Stomach (tissue), 8 donors: ENCODE measurements at regions not wholly inside any gene's neighbourhood (a gene's known extent, or its start where the extent isn't known, plus 50 kb on each side); places are given as distances from the start of the nearest gene placed in this dataset.

Experiments used
- DNase-seq, 2 donors: peaks; one replicate each; pipeline versions ENCODE4 v3.0.0 to v3.0.0-alpha.2; 2013 to 2019
- H3K27ac ChIP-seq, 5 donors: fragments of 200-600 bp in 4 of 5; sonication (generic) in 4 of 5; one replicate each; pipeline ENCODE4 v1.5.1; 2013 to 2019; ENCODE audit warnings: mild to moderate bottlenecking in 1 of 5, moderate library complexity in 1 of 5
- H3K27me3 ChIP-seq, 3 donors: fragments of 200-600 bp; sonication (generic); one replicate each; pipeline ENCODE4 v1.5.1; 2017 to 2019; ENCODE audit warnings: mixed run types in 1 of 3
- H3K36me3 ChIP-seq, 4 donors: fragments of 200-600 bp; sonication (generic); 1 replicate in 3 of 4; 2 replicates in 1 of 4; pipeline ENCODE4 v1.5.1; 2016 to 2019
- H3K4me1 ChIP-seq, 4 donors: fragments of 200-600 bp; sonication (generic); one replicate each; pipeline ENCODE4 v1.5.1; 2016 to 2019
- H3K4me3 ChIP-seq, 4 donors: fragments of 200-600 bp; sonication (generic) in 3 of 4; one replicate each; pipeline ENCODE4 v1.5.1; 2016 to 2019; ENCODE audit warnings: mild to moderate bottlenecking in 1 of 4
- H3K9me3 ChIP-seq, 4 donors: fragments of 200-600 bp; sonication (generic); one replicate each; pipeline ENCODE4 v1.5.1; 2016 to 2019
- EP300 ChIP-seq: sonication (generic); formaldehyde crosslinking; IDR thresholded peaks from one replicate; pipeline ENCODE4 v1.6.1; 2017; ENCODE audit warnings: antibody characterized with exemption
- POLR2A ChIP-seq, 4 donors: fragments of 450-650 bp; IDR thresholded peaks; one replicate each; pipeline ENCODE4 v1.6.1; 2016; ENCODE audit warnings: antibody characterized with exemption in 4 of 4, control low read depth in 2 of 4, mild to moderate bottlenecking in 1 of 4, moderate library complexity in 1 of 4
- POLR2AphosphoS5 ChIP-seq, 3 donors: sonication (generic); formaldehyde crosslinking; IDR thresholded peaks; one replicate each; pipeline ENCODE4 v1.6.1; 2016; ENCODE audit warnings: antibody characterized with exemption in 3 of 3
- WGBS, 5 donors: extraction: QIAGEN DNeasy Blood & Tissue Kit in 3 of 5; methylation state at CpG; one replicate each; pipeline versions ENCODE4 v1.1.5 to v1.1.7; 2013 to 2018; 5-methylcytosine and 5-hydroxymethylcytosine counted together
- intact Hi-C: fragments of 100-400 bp; cut with DNase I; formaldehyde crosslinking; loops from one replicate; pipeline ENCODE4 v1.15.1; 2023; ENCODE audit warnings: low total_unique reads
- TF ChIP-seq, protein P1 (sequence below), 7 experiments: fragments of 450-650 bp in 4 of 7; fragments of 200-600 bp in 3 of 7; sonication (generic) in 3 of 7; IDR thresholded peaks; one replicate each; pipeline ENCODE4 v1.5.1; 2016 to 2019; ENCODE audit warnings: antibody characterized with exemption in 7 of 7, control low read depth in 2 of 7, mild to moderate bottlenecking in 1 of 7
- donor health status: healthy with polysubstance abuse.
- donor health status: Bipolar disorder and iron deficiency.
- donor health status: healthy.

DNA sequence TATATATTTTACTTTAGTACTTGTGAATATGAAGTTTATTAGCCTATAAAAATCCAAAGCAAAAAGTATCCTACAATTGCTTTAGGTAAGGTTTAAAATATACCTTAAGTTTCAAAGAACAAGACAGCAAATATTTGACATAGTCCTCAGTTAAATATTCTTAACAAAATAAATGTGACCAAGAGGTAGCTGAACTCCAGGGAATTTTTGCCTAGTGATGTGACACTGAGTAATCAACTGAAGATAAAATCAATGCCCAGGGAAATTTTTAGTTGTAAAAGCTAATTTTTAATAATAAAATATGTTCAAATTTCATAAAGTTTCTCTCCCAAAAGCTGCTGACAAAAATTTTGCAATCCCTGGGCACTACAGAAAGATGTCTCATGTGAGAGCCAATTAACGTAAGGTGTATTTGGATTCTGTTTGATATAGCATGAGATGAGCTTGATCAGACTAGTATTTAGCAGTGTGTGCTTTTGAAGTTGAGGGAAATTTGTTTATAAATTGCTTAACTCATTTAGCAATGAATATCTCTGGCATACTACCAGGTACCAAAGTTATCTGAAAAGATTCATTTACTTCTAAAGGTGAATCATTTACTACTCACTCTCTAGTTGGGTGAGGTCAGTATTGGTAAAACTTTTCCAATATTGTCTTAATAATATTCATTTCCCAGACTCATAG lies 80.2 kb upstream of the PALMD start:
- TF ChIP-seq POLR2AphosphoS5 (IDR thresholded peaks at IDR 0.05): no peak
- TF ChIP-seq, protein P1, sequence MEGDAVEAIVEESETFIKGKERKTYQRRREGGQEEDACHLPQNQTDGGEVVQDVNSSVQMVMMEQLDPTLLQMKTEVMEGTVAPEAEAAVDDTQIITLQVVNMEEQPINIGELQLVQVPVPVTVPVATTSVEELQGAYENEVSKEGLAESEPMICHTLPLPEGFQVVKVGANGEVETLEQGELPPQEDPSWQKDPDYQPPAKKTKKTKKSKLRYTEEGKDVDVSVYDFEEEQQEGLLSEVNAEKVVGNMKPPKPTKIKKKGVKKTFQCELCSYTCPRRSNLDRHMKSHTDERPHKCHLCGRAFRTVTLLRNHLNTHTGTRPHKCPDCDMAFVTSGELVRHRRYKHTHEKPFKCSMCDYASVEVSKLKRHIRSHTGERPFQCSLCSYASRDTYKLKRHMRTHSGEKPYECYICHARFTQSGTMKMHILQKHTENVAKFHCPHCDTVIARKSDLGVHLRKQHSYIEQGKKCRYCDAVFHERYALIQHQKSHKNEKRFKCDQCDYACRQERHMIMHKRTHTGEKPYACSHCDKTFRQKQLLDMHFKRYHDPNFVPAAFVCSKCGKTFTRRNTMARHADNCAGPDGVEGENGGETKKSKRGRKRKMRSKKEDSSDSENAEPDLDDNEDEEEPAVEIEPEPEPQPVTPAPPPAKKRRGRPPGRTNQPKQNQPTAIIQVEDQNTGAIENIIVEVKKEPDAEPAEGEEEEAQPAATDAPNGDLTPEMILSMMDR (IDR thresholded peaks at IDR 0.05): no peak
- TF ChIP-seq EP300: no peak
- no peak for TF ChIP-seq POLR2A (IDR thresholded peaks at IDR 0.05)
- Histone ChIP-seq H3K9me3 (peaks cover 0 to 4% (median 0%) of the 10 kb centered on the region in 4 donors), H3K4me1 (no peaks in the 10 kb centered on the region), H3K27ac (no peak overlapping the region), H3K36me3 (no peaks in the 10 kb centered on the region), H3K4me3 (no peak overlapping the region), H3K27me3 (no peaks in the 10 kb centered on the region)
- WGBS, 5 donors: 82 to 95% (median 85%) methylated on average over 1 of the region's 1 CpG
- no peak for DNase-seq
- intact Hi-C loops: no loop called here

DNA sequence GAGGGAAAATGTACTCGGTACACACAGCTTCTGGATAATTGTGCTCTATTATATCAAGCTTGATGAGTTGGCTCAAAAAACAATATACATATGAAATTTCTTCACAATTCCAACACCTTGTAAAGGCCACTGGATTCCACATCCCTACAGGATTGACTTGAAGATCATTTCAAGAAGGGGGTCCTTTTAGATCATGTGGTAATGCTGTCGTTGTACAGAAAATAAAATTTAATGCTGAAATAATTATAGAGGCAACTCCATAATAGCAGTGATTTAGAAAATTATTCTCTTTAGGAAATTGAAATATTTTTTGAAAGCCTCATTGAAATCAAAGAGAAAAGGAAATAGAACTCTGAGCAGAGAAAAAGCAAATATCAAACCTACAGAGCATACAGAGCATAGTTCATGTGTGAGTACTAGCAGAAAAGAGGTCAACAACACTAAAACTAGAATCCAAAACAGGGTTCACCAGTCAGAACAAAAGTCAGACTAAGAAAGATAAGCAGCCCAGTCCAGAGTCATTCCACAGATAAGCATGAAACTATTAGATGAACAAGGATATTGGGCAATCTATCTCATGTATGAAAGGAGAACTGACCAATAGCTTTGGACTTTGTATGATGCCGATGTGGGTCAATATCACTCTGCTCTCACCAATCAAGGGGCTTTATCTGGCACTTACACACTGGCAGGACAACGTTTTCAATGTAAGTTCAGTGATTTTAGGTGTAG lies 79.5 kb upstream of the PALMD start:
- H3K27me3 ChIP-seq: no peaks in the 10 kb centered on the region
- peaks cover 0 to 4% (median 0%) of the 10 kb centered on the region in 4 donors for H3K9me3 ChIP-seq
- TF ChIP-seq EP300: no peak
- TF ChIP-seq POLR2A (IDR thresholded peaks at IDR 0.05): no peak
- TF ChIP-seq, protein P1 (IDR thresholded peaks at IDR 0.05): no peak
- no peak for TF ChIP-seq POLR2AphosphoS5 (IDR thresholded peaks at IDR 0.05)
- no peak for DNase-seq
- H3K4me3 ChIP-seq: no peak overlapping the region
- no peak overlapping the region for H3K27ac ChIP-seq
- no peaks in the 10 kb centered on the region for H3K4me1 ChIP-seq
- no peaks in the 10 kb centered on the region for H3K36me3 ChIP-seq
- intact Hi-C loops: no loop called here
- WGBS, 5 donors: 61 to 69% (median 64%) methylated on average over 4 of the region's 4 CpGs

DNA sequence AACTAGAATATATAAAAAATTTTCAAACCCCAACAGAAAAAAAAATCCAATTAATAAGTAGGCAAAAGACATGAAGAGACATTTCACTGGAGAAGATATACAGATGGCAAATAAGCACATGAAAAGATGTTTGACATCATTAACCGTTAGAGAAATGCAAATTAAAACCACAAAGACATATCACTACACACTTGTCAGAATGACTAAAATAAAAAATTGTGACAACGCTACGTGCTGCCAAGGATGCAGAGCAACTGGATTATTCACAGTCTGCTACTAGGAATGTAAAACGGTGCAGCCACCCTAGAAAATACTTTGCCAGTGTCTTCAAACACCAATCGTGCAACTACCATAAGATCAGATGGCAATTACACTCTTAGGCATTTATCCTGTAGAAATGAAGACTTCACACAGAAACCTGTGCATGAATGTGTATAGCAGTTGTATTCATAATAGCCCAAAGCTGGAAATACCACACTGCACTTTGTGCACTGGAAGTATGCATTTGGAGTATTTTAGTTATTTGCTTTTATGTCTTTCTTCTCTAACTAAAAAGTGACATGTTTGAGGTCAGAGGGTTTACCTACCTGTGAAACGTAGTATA lies 75.3 kb upstream of the PALMD start:
- Histone ChIP-seq H3K4me3 (no peak overlapping the region), H3K36me3 (no peaks in the 10 kb centered on the region), H3K27ac (no peak overlapping the region), H3K27me3 (no peaks in the 10 kb centered on the region), H3K4me1 (no peaks in the 10 kb centered on the region), H3K9me3 (no peaks in the 10 kb centered on the region)
- WGBS, 5 donors: 27 to 66% (median 44%) methylated on average over 6 of the region's 6 CpGs
- no peak for TF ChIP-seq POLR2A (IDR thresholded peaks at IDR 0.05)
- TF ChIP-seq, protein P1 (IDR thresholded peaks at IDR 0.05): no peak
- TF ChIP-seq EP300: no peak
- TF ChIP-seq POLR2AphosphoS5 (IDR thresholded peaks at IDR 0.05): no peak
- intact Hi-C loops: no loop called here
- no peak for DNase-seq

DNA sequence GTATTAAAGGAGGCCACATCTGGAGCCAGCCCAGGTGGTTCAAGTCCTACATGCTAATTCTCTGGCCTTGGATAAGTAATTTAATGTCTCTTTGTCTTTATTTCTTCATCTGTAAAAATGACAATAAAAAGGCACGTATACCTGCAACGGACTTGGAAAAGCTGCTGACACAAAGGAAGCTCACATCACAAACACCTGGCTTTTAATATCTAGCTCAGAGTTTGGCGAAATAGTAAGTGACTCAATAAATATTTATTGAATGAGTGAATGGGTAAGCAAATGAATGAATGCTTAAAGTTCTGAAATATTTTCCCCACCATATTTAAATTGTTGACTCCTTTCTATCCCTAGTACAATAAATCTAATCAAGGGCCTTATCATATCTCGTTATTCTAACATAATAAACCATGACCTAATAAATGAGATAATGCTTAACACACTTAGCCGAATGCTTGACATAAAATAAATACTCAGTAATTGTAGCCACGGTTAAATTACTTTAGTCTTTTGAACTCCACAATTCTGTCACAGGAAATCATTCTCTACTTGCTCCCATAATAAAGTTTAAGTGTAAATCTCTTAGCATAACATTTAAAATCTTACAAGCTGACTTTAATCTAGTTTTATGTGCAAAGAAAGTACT lies 74.7 kb upstream of the PALMD start:
- TF ChIP-seq, protein P1 (IDR thresholded peaks at IDR 0.05): no peak
- no peak for TF ChIP-seq POLR2A (IDR thresholded peaks at IDR 0.05)
- TF ChIP-seq POLR2AphosphoS5 (IDR thresholded peaks at IDR 0.05): no peak
- no peak for TF ChIP-seq EP300
- 31 to 47% (median 43%) methylated on average over 6 of the region's 6 CpGs for WGBS, 5 donors
- Histone ChIP-seq H3K27ac (no peak overlapping the region), H3K27me3 (no peaks in the 10 kb centered on the region), H3K36me3 (no peaks in the 10 kb centered on the region), H3K9me3 (no peaks in the 10 kb centered on the region), H3K4me1 (no peaks in the 10 kb centered on the region), H3K4me3 (no peak overlapping the region)
- no peak for DNase-seq
- intact Hi-C loops: no loop called here
